Activated CD4-positive, alpha-beta T cell treated with anti-CD3 and anti-CD28 coated beads, Interleukin-2, amount 10 ng/mL, durations not matched to agents 7 days and 5 days (primary cell): ENCODE measurements at regions not wholly inside any gene's neighbourhood (a gene's known extent, or its start where the extent isn't known, plus 50 kb on each side); places are given as distances from the start of the nearest gene placed in this dataset.
"Not testable (repeated sequence)": the region's sequence is repeated elsewhere in the genome, so short reads cannot be mapped to it uniquely, and the experiment has no call there.

Source experiments
- CTCF ChIA-PET: fragments of 350-600 bp; sonication (Branson Sonifier 250); formaldehyde crosslinking; loops from one replicate; lab custom pipeline; 2021; ENCODE audit warnings: antibody characterized with exemption; lab: Charles Lee
- POLR2A ChIA-PET: fragments of 350-600 bp; sonication (Branson Sonifier 250); formaldehyde crosslinking; loops from one replicate; lab custom pipeline; 2021; ENCODE audit warnings: antibody characterized with exemption; lab: Charles Lee
- DNase-seq: peaks from one replicate; pipeline ENCODE4 v3.0.0-alpha.2; 2020
- H3K27ac Mint-ChIP-seq: one replicate; pipeline ENCODE4 v1.8.0; 2021; ENCODE audit warnings: mild to moderate bottlenecking, moderate library complexity, mixed read lengths
- H3K27me3 Mint-ChIP-seq: one replicate; pipeline ENCODE4 v1.8.0; 2021; ENCODE audit warnings: mixed read lengths
- H3K36me3 Mint-ChIP-seq: one replicate; pipeline ENCODE4 v1.8.0; 2021; ENCODE audit warnings: low read depth, mixed read lengths
- H3K4me1 Mint-ChIP-seq: one replicate; pipeline ENCODE4 v1.8.0; 2021; ENCODE audit warnings: mixed read lengths
- H3K4me3 Mint-ChIP-seq: one replicate; pipeline ENCODE4 v1.8.0; 2021; ENCODE audit warnings: mild to moderate bottlenecking, moderate library complexity, mixed read lengths
- H3K9me3 Mint-ChIP-seq: one replicate; pipeline ENCODE4 v1.8.0; 2021; ENCODE audit warnings: mixed read lengths

DNA sequence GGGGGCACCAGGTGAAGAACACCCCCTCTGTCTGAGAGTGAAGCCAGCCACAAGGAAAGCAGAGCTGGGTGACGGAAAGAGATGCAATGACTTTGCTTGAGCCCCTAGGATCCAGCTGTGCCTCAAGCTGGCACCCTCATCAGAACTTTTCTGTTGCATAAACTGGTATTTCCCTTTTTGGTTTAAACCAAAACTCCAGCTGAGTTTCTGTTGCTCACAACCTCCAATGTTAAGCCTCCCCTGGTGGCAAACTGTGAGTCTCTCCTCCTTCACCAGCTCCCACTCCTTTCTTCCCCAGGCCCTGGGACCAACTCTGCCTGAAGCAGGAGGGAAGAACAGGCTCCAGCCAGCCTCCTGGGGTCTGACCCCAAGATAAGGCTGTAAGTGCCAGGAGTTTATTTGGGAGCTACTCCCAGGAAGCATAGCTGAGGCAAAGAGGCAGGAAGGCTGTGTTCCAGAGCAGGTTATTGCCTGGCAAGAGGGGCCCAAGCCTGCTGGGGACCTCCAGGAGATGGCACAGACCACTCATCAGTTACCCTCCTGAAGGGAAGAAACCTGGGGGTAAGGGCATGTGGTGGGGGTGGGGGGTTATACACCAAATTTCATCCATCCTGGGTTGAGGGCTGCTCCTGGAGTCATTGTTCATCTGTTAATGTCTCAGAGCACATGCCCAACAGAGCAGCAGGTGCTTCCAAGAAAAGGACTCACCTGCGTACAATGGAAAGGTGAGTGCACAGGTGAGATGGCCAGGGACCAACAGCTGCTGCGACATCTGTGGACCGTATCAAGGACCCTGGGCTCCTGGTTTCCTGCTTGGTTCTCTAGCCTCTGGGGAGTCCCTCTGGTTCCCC, 73.3 kb upstream of the NANOS1 start:
- no peak for DNase-seq
- H3K9me3 Mint-ChIP-seq = no peaks in the 10 kb centered on the region
- CTCF ChIA-PET = no interaction called here
- no peaks in the 10 kb centered on the region for H3K4me1 Mint-ChIP-seq
- POLR2A ChIA-PET = no interaction called here
- H3K27me3 Mint-ChIP-seq = peaks cover 8% of the 10 kb centered on the region
- no peak overlapping the region for H3K4me3 Mint-ChIP-seq
- H3K27ac Mint-ChIP-seq = no peak overlapping the region
- no peaks in the 10 kb centered on the region for H3K36me3 Mint-ChIP-seq

DNA sequence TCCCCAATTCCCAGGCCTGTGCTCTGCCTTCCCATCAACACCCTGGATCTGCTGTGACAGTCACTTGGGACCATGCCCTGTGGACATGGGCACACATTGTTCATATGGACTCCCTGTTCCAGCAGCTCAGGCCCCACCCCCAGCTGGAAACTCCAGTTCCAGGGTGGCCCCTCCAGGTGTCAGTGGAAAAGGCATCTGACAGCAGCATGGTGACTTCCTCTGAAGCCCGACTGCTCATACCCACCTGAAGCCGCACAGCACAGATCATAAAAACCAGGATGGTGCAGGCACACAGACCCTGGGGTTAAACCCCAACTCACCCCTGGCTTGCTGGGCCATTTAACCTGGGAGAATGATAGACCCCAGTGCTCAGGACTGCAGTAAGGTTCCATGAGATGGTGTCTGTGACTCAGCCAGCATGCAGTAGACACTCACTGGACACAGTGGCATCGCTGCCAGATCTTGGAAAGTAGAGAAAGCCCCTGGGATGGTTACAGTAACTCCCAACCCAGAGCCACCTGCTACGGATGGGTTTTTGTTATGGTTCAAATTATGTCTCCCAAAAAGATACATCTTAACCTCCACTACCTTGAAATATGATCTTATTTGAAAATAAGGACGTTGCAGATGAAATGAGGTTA, 72.6 kb upstream of the NANOS1 start:
- Mint-ChIP-seq H3K4me3 (no peak overlapping the region), H3K27me3 (peaks cover 4% of the 10 kb centered on the region)
- no peak for DNase-seq

DNA sequence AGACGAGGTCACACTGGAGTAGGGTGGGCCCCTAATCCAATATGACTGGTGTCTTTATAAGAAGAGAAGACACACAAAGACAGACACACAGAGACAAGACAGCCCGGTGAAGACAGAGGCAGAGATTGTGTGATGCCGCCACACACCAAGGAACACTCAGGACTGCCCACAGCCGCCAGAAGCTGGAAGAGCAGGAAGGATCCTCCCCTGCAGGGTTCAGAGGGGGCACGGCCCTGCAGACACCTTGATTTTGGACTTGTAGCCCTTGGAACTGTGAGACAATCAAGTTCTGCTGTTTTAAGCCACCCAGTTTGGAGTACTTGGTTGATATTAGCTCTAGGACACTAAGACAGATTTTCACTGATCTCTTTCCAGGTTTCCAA, 72.1 kb upstream of the NANOS1 start:
- Mint-ChIP-seq H3K9me3 (no peaks in the 10 kb centered on the region), H3K27ac (no peak overlapping the region), H3K4me1 (no peaks in the 10 kb centered on the region), H3K4me3 (no peak overlapping the region), H3K27me3 (peaks cover 3% of the 10 kb centered on the region), H3K36me3 (no peaks in the 10 kb centered on the region)
- no peak for DNase-seq
- ChIA-PET CTCF (no interaction called here), POLR2A (no interaction called here)

More for the DNA sequence above, 72.6 kb upstream of the NANOS1 start:
- Mint-ChIP-seq H3K4me1 (no peaks in the 10 kb centered on the region), H3K36me3 (no peaks in the 10 kb centered on the region), H3K9me3 (no peaks in the 10 kb centered on the region), H3K27ac (no peak overlapping the region)
- POLR2A ChIA-PET = no interaction called here
- CTCF ChIA-PET = no interaction called here

DNA sequence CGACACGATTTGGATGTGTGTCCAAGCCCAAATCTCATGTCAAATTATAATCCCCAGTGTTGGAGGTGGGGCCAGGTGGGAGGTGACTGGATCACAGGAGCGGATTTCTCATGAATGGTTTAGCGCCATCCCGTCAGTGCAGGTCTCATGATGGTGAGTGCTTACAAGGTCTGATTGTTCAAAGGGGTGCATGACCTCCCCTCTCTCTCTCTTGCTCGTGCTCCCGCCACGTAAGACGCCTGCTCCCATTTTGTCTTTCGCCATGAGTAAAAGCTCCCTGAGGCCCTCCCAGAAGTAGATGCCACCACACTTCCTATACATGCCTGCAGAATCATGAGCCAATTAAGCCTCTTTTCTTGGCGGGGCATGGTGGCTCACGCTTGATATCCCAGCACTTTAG, 71.5 kb upstream of the NANOS1 start:
- Mint-ChIP-seq H3K4me1 (no peaks in the 10 kb centered on the region), H3K27ac (no peak overlapping the region), H3K4me3 (no peak overlapping the region), H3K9me3 (no peaks in the 10 kb centered on the region), H3K27me3 (peaks cover 3% of the 10 kb centered on the region), H3K36me3 (no peaks in the 10 kb centered on the region)
- POLR2A ChIA-PET = no interaction called here
- CTCF ChIA-PET = no interaction called here
- no peak for DNase-seq

DNA sequence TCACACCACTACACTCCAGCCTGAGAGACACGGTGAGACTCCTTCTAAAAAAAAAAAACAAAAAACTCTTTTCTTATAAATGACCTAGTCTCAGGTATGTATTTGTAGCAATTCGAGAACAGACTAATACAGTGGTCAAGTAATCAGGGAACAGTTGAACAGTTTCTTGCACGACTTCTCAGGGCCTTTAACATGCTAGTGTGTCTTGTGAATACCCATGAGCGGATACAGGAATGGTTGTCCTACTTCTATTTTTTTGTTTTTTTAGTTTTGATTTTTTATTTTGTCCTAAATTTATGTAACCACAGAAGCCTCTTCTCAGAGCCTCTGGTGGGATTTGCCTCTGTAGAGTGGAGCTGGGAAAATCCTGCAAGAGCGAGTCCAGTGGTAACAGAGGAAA, 71.0 kb upstream of the NANOS1 start:
- no peak overlapping the region for H3K27ac Mint-ChIP-seq
- H3K9me3 Mint-ChIP-seq = no peaks in the 10 kb centered on the region
- POLR2A ChIA-PET = no interaction called here
- CTCF ChIA-PET = no interaction called here
- no peaks in the 10 kb centered on the region for H3K4me1 Mint-ChIP-seq
- no peak for DNase-seq
- no peaks in the 10 kb centered on the region for H3K36me3 Mint-ChIP-seq
- no peak overlapping the region for H3K4me3 Mint-ChIP-seq
- H3K27me3 Mint-ChIP-seq = peaks cover 3% of the 10 kb centered on the region

DNA sequence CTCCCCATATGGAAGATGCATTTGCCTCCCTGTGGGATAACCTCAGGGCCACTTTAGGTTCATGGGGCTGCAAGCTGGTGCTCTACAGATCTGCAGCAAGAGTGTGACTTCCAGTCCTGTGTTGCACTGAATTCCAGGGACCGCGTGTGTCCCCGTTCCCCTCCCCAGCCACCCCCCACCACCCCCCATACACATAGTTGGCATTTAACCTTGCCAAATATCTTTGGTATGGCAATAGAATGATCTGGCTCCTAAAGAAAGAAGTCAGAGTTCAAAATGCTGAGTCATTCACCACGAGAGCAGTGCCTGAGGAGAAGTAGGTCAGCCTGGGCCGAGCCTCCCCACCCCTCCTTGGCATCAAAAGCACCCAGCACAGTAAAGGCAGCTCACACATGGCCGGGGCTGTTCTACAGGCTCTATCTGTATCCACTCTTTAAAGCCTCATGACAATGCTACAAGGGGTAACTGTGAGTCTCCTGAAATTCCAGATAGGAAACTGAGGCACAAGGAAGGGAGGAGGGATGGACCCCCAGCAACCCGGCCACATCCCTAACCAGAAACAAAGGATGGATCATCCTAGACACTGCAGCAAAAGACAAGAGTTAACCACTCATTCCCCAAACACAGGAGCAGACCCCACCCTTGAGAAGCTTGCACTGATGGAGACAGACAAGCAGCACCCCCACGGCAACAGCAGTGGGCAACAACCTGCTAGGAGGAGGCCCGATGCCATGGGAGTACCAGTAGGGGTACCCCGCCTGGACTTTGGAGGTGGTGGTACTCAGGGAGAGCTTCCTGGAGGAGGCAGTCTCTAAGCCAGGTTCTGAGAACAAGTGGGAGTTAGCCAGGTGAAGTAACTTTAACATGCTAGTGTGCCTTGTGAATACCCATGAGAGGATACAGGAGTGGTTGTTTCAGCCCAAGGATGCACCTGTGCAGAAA, 70.3 kb upstream of the NANOS1 start:
- peaks cover 2% of the 10 kb centered on the region for H3K27me3 Mint-ChIP-seq
- no peak overlapping the region for H3K4me3 Mint-ChIP-seq
- no peak for DNase-seq
- ChIA-PET POLR2A (no interaction called here), CTCF (no interaction called here)
- H3K36me3 Mint-ChIP-seq = no peaks in the 10 kb centered on the region
- no peak overlapping the region for H3K27ac Mint-ChIP-seq
- H3K9me3 Mint-ChIP-seq = no peaks in the 10 kb centered on the region
- no peaks in the 10 kb centered on the region for H3K4me1 Mint-ChIP-seq

DNA sequence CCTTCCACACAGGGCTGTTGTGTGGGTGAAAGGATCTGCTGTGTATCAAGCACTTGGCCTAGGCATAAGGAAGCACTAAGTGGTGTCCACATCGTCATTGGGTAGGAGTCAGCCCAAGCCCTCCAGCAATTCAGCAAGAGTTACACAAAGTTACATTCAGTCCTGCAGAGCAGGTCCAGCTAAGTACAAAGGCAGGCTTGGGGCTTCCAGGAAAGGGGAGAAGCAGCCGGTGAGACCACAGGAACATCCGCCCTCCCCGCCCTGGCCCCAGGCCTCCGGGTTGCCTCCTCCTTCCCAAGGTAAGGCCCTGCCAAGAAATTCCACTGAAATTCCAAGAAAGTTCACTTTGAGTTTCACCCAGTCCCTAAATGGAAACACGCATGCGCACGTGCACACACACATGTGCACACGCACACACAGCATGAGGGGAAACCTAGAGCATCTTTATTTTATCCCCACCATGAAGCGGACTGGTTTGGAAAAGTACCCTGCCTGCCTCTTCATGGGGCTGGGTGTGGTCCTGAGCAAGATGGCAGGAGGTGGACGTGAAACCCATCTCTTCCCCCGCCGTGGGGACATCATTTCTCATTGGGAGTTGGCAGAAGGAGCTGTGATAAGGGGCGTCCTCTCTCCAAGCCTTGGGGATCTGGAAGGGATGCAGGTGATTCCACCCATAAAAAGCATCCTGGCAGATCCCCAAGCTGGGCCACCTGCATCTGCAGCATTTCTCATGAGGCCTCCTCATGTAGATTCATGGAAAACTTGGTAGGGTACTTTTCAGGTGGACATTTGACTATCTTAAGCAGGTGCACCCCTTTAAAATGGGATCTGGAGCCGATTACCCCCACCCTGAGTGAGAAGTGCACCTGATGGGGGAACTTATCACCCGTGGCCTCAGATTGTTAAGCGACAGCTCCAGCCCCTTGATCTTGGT, 69.1 kb upstream of the NANOS1 start:
- POLR2A ChIA-PET = no interaction called here
- no peak overlapping the region for H3K4me3 Mint-ChIP-seq
- H3K27me3 Mint-ChIP-seq = no peaks in the 10 kb centered on the region
- H3K9me3 Mint-ChIP-seq = no peaks in the 10 kb centered on the region
- no peaks in the 10 kb centered on the region for H3K36me3 Mint-ChIP-seq
- CTCF ChIA-PET = interaction anchor here (1.2 kb wide), 1 partner anchor 18 kb away, joined by 3 read pairs; no protein-coding TSS in a partner anchor
- no peaks in the 10 kb centered on the region for H3K4me1 Mint-ChIP-seq
- no peak overlapping the region for H3K27ac Mint-ChIP-seq
- no peak for DNase-seq

DNA sequence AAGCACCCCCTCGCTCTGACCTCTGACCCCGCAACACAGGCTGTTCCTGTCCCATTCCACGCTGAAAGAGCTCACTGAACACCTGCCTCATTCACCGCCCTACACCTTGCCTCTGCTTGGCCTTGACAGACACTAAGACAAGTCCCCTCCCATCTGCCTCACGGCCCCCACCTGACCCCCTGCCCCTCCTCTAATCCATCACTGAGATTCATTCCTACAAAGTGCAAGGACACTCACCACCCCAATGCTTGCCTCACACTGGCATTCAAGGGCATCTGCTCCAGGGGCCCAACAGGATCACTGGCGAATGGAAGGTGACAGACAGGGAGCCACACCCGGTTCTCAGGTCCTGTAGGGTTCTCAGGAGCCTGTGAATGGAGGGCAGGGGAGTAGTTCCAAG, 68.1 kb upstream of the NANOS1 start:
- no peaks in the 10 kb centered on the region for H3K36me3 Mint-ChIP-seq
- POLR2A ChIA-PET = no interaction called here
- H3K9me3 Mint-ChIP-seq = no peaks in the 10 kb centered on the region
- DNase-seq = no peak
- peaks cover 2% of the 10 kb centered on the region for H3K27me3 Mint-ChIP-seq
- CTCF ChIA-PET = interaction anchor here (0.9 to 1.2 kb wide), 2 partner anchors 19 to 23 kb away, joined by 3 to 4 read pairs; no protein-coding TSS in a partner anchor
- H3K4me1 Mint-ChIP-seq = no peaks in the 10 kb centered on the region
- H3K27ac Mint-ChIP-seq = no peak overlapping the region
- no peak overlapping the region for H3K4me3 Mint-ChIP-seq

DNA sequence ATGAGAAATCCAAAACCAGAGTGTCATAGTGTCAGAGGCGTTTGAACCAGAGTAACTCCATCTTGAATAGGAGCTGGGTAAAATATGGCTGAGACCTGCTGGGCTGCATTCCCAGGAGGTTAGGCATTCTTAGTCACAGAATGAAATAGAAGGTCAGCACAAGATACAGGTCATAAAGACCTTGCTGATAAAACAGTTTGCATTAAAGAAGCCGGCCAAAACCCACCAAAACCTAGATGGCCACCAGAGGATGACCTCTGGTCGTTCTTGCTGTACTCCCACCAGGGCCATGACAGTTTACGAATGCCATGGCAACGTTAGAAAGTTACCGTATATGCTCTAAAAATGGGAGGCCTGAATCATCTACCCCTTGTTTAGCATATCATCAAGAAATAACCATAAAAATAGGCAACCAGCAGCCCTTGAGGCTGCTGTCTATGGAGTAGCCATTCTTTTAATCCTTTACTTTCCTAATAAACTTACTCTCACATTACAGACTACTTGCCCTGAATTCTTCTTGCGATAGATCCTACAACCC, 67.1 kb upstream of the NANOS1 start:
- DNase-seq, POLR2A ChIA-PET, H3K9me3 Mint-ChIP-seq, H3K36me3 Mint-ChIP-seq, H3K27ac Mint-ChIP-seq, H3K27me3 Mint-ChIP-seq, H3K4me1 Mint-ChIP-seq, H3K4me3 Mint-ChIP-seq, CTCF ChIA-PET: not testable (repeated sequence)

DNA sequence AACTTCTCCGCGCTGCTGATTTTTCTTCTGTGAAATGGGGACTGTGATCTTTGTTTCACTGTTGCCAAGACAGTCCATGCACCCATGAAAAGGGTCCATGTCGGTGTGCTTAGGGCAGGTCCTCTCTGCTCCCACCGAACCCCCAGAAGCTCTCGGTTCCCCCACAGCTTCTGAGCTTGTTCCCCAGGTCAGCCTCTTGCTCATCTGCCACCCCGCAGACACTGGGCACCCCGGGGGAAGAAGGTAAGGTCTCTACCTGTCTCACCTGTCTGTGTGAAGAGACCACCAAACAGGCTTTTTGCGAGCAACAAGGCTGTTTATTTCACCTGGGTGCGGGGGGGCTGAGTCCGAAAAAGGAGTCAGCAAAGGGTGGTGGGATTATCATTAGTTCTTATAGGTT, 66.2 kb upstream of the NANOS1 start:
- DNase-seq = no peak
- Mint-ChIP-seq H3K4me1 (no peaks in the 10 kb centered on the region), H3K27ac (no peak overlapping the region), H3K9me3 (no peaks in the 10 kb centered on the region), H3K36me3 (no peaks in the 10 kb centered on the region), H3K27me3 (peaks cover 2% of the 10 kb centered on the region), H3K4me3 (no peak overlapping the region)
- POLR2A ChIA-PET = no interaction called here
- CTCF ChIA-PET = no interaction called here

DNA sequence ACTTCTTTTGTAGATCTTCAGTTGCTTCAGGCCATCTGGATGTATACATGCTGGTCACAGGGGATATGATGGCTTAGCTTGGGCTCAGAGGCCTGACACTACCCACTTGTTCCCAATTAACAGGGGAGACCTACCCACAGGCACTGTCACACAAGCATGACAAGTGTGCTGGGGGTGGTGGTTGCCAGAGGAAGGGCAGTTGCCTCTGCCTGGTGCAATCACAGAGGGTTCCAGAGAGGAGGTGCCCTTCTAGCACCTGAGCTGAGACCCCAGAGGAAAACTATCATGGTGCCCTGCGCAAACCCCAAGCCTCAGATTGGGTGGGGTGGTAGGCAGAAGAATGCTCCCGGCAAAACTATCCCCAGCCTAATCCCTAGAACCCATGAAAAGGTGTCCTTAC, 65.6 kb upstream of the NANOS1 start:
- no peak for DNase-seq
- ChIA-PET POLR2A (no interaction called here), CTCF (no interaction called here)
- peaks cover 2% of the 10 kb centered on the region for H3K27me3 Mint-ChIP-seq
- H3K27ac Mint-ChIP-seq = no peak overlapping the region
- H3K36me3 Mint-ChIP-seq = no peaks in the 10 kb centered on the region
- H3K4me1 Mint-ChIP-seq = no peaks in the 10 kb centered on the region
- no peak overlapping the region for H3K4me3 Mint-ChIP-seq
- H3K9me3 Mint-ChIP-seq = no peaks in the 10 kb centered on the region

DNA sequence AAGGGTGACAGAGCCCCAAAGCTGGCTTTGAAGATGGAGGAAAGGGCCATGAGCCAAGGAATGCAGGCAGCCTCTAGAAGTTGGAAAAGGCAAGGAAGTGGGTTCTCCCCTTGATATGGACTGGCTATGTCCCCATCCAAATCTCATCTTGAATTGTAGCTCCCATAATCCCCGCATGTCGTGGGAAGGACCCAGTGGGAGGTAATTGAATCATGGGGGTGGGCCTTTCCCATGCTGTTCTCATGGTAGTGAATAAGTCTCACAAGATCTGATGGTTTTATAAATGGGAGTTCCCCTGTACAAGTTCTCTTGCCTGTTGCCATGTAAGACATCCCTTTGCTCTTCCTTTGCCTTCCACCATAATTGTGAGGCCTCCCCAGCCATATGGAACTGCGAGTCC, 65.0 kb upstream of the NANOS1 start:
- DNase-seq, H3K4me1 Mint-ChIP-seq, H3K27me3 Mint-ChIP-seq, CTCF ChIA-PET, H3K4me3 Mint-ChIP-seq, H3K36me3 Mint-ChIP-seq, H3K9me3 Mint-ChIP-seq, H3K27ac Mint-ChIP-seq, POLR2A ChIA-PET: not testable (repeated sequence)
